Activated naive CD4-positive, alpha-beta T cell treated with anti-CD3 and anti-CD28 coated beads, Interleukin-2, amount 50 U/mL, for 24 hours (primary cell): ENCODE measurements at regions not wholly inside any gene's neighbourhood (a gene's known extent, or its start where the extent isn't known, plus 50 kb on each side); places are given as distances from the start of the nearest gene placed in this dataset.

ENCODE experiments used
- H3K27ac Mint-ChIP-seq: one replicate; pipeline ENCODE4 v1.8.0; 2021; ENCODE audit warnings: mild to moderate bottlenecking, mixed read lengths
- H3K27me3 Mint-ChIP-seq: one replicate; pipeline ENCODE4 v1.8.0; 2021; ENCODE audit warnings: mixed read lengths
- H3K36me3 Mint-ChIP-seq: one replicate; pipeline ENCODE4 v1.8.0; 2021; ENCODE audit warnings: mixed read lengths
- H3K4me1 Mint-ChIP-seq: one replicate; pipeline ENCODE4 v1.8.0; 2021; ENCODE audit warnings: mixed read lengths
- H3K4me3 Mint-ChIP-seq: one replicate; pipeline ENCODE4 v1.8.0; 2021; ENCODE audit warnings: mild to moderate bottlenecking, mixed read lengths
- H3K9me3 Mint-ChIP-seq: one replicate; pipeline ENCODE4 v1.8.0; 2021; ENCODE audit warnings: mixed read lengths

GRCh38 chr2:43026426-43027096 is 199.8 kb downstream of the ZFP36L2 start:
- Mint-ChIP-seq H3K4me3 (no peak overlapping the region), H3K9me3 (no peaks in the 10 kb centered on the region), H3K27ac (no peak overlapping the region), H3K4me1 (peaks cover 20% of the 10 kb centered on the region), H3K27me3 (no peaks in the 10 kb centered on the region), H3K36me3 (peaks cover 3% of the 10 kb centered on the region)

DNA sequence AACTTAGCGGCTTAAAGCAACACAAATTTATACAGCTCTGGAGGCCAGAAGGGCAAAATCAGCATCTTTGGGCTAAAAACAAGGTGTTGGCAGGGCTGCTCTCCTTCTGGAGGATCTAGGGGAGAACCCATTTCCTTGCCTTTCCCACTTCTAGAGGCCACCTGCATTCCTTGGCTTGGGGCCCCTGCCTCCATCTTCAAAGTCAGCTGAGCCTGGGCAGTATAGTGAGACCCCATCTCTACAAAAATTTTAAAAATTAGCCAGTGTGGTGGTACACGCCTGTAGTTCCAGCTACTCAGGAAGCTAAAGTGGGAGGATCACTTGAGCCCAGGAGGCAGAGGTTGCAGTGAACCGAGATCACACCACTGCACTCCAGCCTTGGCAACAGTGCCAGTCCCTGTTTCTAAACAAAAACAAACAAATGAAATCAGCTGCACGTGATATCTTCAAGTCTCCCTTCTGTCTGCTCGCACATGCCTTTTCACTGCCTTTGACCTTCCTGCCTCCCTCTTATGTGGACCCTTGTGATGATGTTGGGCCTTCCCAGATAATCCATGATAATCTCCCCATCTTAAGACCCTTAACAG is 200.6 kb downstream of the ZFP36L2 start:
- Mint-ChIP-seq H3K4me1 (peaks cover 20% of the 10 kb centered on the region), H3K9me3 (no peaks in the 10 kb centered on the region), H3K4me3 (no peak overlapping the region), H3K27me3 (no peaks in the 10 kb centered on the region), H3K36me3 (peaks cover 3% of the 10 kb centered on the region), H3K27ac (peak overlapping the region; percentile 18)

DNA sequence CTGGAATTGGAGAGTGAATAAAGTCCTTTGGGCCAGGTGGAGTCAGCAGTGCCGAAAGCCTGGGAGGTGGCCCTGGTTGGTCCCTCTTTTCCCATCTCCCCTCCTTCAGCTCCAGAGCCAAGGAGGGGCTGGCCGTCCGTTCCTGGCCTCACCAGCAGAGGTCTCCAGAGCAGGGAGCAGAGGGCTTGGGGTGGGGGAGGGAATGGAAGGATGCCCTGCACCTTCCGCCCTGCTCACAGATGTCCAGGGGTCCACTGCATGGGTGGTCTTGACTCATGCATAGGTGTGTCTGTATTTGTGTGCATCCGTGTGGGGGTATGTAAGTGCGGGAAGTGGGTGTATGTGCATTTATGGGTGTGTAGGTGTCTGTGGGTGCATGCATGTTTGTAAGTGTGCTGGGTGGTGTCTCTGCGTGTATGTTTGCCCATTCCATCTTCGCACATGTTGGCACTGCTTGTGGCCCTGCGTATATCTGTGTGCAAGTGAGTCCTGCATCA is 201.8 kb downstream of the ZFP36L2 start:
- H3K4me3 Mint-ChIP-seq, result no peak overlapping the region
- H3K9me3 Mint-ChIP-seq, result no peaks in the 10 kb centered on the region
- peaks cover 20% of the 10 kb centered on the region for H3K4me1 Mint-ChIP-seq
- H3K27ac Mint-ChIP-seq, result peak overlapping the region; percentile 59
- no peaks in the 10 kb centered on the region for H3K27me3 Mint-ChIP-seq
- peaks cover 3% of the 10 kb centered on the region for H3K36me3 Mint-ChIP-seq

DNA sequence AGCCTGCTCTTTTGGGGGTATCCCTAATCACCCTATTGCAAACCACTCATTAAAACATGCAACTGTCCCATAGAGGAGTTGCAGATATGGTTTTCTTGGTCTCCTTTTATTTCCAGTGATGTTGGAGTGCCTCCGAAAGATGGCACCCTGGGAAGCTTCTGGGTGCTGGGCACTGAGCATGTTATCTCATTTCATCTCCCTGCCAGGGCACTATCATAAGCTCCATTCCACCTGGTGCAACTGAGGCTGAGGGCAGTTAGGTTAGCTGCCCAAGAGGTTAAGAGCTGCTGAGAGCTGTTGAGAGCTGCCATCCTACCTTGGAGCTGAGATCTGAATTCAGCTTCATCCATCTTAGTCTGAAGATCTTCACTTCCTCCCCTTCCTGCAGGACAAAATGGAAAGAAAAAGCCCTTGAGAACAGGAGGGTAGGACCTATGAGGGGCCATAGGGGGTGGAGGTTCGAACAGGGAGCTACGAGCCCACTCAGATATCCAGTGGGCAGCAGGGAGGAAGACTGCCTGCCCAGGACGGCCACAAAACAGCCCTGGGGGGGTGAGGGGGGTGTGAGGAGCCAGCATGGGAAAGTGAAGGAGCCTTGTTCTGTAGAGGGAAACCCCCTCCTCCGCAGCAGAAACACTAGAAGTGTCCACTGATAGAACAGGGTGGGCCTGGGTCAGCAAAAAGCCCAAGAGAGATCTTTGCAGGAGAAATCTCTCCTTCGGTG is 202.5 kb downstream of the ZFP36L2 start:
- Mint-ChIP-seq H3K36me3 (peaks cover 3% of the 10 kb centered on the region), H3K27me3 (no peaks in the 10 kb centered on the region), H3K9me3 (no peaks in the 10 kb centered on the region), H3K4me3 (no peak overlapping the region), H3K27ac (peak overlapping the region; percentile 35), H3K4me1 (peaks cover 20% of the 10 kb centered on the region)

- peaks cover 20% of the 10 kb centered on the region for H3K4me1 Mint-ChIP-seq
Observed at GRCh38 chr2:43022896-43023295, 203.5 kb downstream of the ZFP36L2 start.

GRCh38 chr2:43021791-43022509 is 204.5 kb downstream of the ZFP36L2 start:
- Mint-ChIP-seq H3K9me3 (no peaks in the 10 kb centered on the region), H3K4me1 (peaks cover 20% of the 10 kb centered on the region), H3K36me3 (peaks cover 3% of the 10 kb centered on the region), H3K27me3 (no peaks in the 10 kb centered on the region), H3K27ac (no peak overlapping the region), H3K4me3 (no peak overlapping the region)

More at GRCh38 chr2:43022896-43023295, 203.5 kb downstream of the ZFP36L2 start:
- no peaks in the 10 kb centered on the region for H3K9me3 Mint-ChIP-seq
- no peak overlapping the region for H3K27ac Mint-ChIP-seq
- H3K36me3 Mint-ChIP-seq, result peaks cover 3% of the 10 kb centered on the region
- no peak overlapping the region for H3K4me3 Mint-ChIP-seq
- H3K27me3 Mint-ChIP-seq, result no peaks in the 10 kb centered on the region

GRCh38 chr2:43020990-43021669 is 205.3 kb downstream of the ZFP36L2 start:
- H3K27ac Mint-ChIP-seq, result no peak overlapping the region
- H3K4me1 Mint-ChIP-seq, result peaks cover 16% of the 10 kb centered on the region
- H3K9me3 Mint-ChIP-seq, result no peaks in the 10 kb centered on the region
- peaks cover 3% of the 10 kb centered on the region for H3K36me3 Mint-ChIP-seq
- H3K4me3 Mint-ChIP-seq, result no peak overlapping the region
- no peaks in the 10 kb centered on the region for H3K27me3 Mint-ChIP-seq

GRCh38 chr2:43020296-43020695 is 206.1 kb downstream of the ZFP36L2 start:
- Mint-ChIP-seq H3K36me3 (peaks cover 3% of the 10 kb centered on the region), H3K4me1 (peaks cover 10% of the 10 kb centered on the region), H3K9me3 (no peaks in the 10 kb centered on the region), H3K27me3 (no peaks in the 10 kb centered on the region), H3K4me3 (no peak overlapping the region), H3K27ac (no peak overlapping the region)

- Mint-ChIP-seq H3K27me3 (no peaks in the 10 kb centered on the region), H3K9me3 (no peaks in the 10 kb centered on the region), H3K27ac (no peak overlapping the region), H3K4me1 (peaks cover 4% of the 10 kb centered on the region), H3K36me3 (peaks cover 3% of the 10 kb centered on the region), H3K4me3 (no peak overlapping the region)
Observed at GRCh38 chr2:43019536-43020183, 206.7 kb downstream of the ZFP36L2 start.

DNA sequence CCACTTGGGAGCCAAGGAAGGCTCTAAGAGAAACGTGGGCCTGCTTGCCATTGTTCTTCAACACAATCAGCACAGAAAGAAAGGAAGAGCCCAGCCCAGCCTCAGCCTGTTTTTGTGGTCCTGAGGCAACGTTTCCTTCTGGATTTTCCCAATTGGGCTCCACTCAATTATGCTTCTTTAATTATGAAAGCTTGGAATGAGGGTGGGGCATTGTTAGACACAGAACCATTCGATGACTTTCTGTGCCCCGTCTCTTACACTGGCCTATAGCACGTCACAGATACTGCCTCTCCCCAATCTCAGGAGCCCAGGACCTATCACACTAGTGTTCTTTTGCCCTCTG is 207.4 kb downstream of the ZFP36L2 start:
- Mint-ChIP-seq H3K27me3 (no peaks in the 10 kb centered on the region), H3K4me3 (no peak overlapping the region), H3K27ac (no peak overlapping the region), H3K4me1 (no peaks in the 10 kb centered on the region), H3K9me3 (no peaks in the 10 kb centered on the region), H3K36me3 (peaks cover 3% of the 10 kb centered on the region)

DNA sequence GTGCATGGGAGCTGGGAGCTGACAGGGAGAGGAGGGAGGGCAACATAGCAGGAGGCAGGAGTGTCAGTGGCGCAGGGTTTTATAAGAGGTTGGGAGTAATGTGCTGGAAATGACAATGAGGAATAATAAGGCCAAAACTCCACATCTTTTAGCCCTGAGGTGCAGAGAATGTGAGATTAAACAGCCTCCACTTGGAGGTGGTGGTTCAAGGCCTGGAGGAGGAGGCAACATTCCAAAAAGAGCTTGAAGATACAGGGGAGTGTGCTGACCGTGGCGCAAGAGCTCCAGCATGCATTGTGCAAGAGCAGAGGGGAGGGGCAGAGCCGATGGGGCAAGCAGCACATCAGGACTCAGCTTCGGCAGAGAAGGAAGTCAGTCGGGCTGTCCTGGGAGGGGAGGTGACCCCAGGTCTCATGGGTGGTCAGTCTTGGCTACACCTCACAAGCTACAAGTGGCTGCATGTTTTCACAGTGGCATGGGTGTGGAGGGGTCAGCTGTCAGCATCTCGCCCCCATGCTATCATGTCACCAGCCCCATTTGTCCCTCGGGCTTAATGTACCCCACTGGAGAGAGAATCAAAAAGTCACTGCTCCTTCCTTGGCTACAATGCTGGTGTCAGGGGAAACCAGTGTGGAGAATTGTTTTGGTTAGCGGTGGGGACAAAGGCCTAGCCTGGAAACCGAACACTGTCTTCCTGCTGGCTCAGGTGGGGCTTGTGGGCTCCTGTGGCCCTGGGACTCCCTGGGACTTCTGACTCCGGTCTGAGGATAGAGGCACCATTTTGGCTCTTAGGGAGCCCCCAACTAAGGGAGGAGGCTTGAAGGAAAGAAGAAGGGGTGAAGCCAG is 208.0 kb downstream of the ZFP36L2 start:
- no peak overlapping the region for H3K4me3 Mint-ChIP-seq
- H3K9me3 Mint-ChIP-seq, result no peaks in the 10 kb centered on the region
- no peaks in the 10 kb centered on the region for H3K4me1 Mint-ChIP-seq

GRCh38 chr2:43013821-43014345 is 212.5 kb downstream of the ZFP36L2 start:
- H3K27me3 Mint-ChIP-seq, result no peaks in the 10 kb centered on the region
- H3K4me3 Mint-ChIP-seq, result no peak overlapping the region
- no peaks in the 10 kb centered on the region for H3K36me3 Mint-ChIP-seq

More for the DNA sequence above, 208.0 kb downstream of the ZFP36L2 start:
- Mint-ChIP-seq H3K27me3 (no peaks in the 10 kb centered on the region), H3K27ac (no peak overlapping the region), H3K36me3 (peaks cover 3% of the 10 kb centered on the region)

DNA sequence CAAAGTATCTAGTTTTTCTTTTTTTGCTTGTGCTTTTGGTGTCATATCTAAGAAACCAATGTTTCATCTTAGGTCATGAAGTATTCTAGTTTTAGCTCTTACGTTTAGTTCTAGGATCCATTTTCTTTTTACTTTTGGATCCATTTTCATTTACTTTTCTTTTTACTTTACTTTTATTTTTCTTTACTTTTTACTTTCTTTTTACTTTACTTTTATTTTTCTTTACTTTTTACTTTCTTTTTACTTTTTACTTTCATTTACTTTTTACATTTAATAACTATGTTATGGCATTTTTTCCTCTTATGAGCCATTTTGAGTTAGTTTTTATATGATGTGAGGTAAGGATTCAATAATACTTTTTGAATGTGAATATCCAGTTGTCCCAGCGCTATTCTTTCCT is 213.4 kb downstream of the ZFP36L2 start:
- H3K4me1 Mint-ChIP-seq, result peaks cover 13% of the 10 kb centered on the region
- H3K27me3 Mint-ChIP-seq, result no peaks in the 10 kb centered on the region
- H3K36me3 Mint-ChIP-seq, result no peaks in the 10 kb centered on the region
- H3K9me3 Mint-ChIP-seq, result no peaks in the 10 kb centered on the region
- no peak overlapping the region for H3K4me3 Mint-ChIP-seq
- no peak overlapping the region for H3K27ac Mint-ChIP-seq

More at GRCh38 chr2:43013821-43014345, 212.5 kb downstream of the ZFP36L2 start:
- Mint-ChIP-seq H3K4me1 (peaks cover 13% of the 10 kb centered on the region), H3K27ac (no peak overlapping the region), H3K9me3 (no peaks in the 10 kb centered on the region)

DNA sequence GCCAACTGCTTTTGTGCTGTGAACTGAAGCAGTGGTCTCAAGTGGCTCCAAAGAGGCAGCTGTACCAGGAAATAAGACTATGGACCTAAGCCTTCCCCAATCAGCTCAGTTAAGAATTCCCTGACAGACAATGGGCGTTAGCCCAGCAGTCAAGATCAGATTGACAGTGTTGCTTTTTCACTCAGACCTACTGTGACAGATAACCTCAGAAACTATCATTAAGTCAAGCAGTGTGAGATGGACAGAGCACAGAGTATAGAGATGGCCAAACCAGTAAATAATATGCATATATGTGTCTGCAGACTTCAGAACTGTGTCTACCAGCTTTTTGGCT is 215.3 kb downstream of the ZFP36L2 start:
- Mint-ChIP-seq H3K36me3 (no peaks in the 10 kb centered on the region), H3K9me3 (no peaks in the 10 kb centered on the region), H3K27me3 (no peaks in the 10 kb centered on the region), H3K4me3 (no peak overlapping the region), H3K27ac (no peak overlapping the region), H3K4me1 (peaks cover 13% of the 10 kb centered on the region)
